Transverse colon (tissue), 4 donors: ENCODE measurements at regions not wholly inside any gene's neighbourhood (a gene's known extent, or its start where the extent isn't known, plus 50 kb on each side); places are given as distances from the start of the nearest gene placed in this dataset.

ENCODE experiments used
- DNase-seq: peaks from one replicate; pipeline ENCODE4 v3.0.0-alpha.2; 2019
- H3K27ac ChIP-seq, 4 donors: fragments of 200-600 bp; sonication (generic); 2 replicates each; pipeline ENCODE4 v1.5.1; 2016 to 2018; ENCODE audit warnings: inconsistent platforms in 4 of 4
- H3K27me3 ChIP-seq: fragments of 200-600 bp; sonication (generic); 2 replicates; pipeline ENCODE4 v1.5.1; 2017; ENCODE audit warnings: inconsistent platforms
- H3K36me3 ChIP-seq, 4 donors: fragments of 200-600 bp; sonication (generic); 2 replicates each; pipeline ENCODE4 v1.5.1; 2017 to 2019; ENCODE audit warnings: inconsistent platforms in 4 of 4
- H3K4me1 ChIP-seq, 4 donors: fragments of 200-600 bp; sonication (generic); 2 replicates each; pipeline ENCODE4 v1.5.1; 2017 to 2020; ENCODE audit warnings: inconsistent platforms in 4 of 4
- H3K4me3 ChIP-seq, 4 donors: fragments of 200-600 bp; sonication (generic); 1 replicate in 1 of 4; 2 replicates in 3 of 4; pipeline versions ENCODE4 v1.5.1 to v1.6.1; 2017 to 2019; ENCODE audit warnings: inconsistent platforms in 4 of 4
- H3K9me3 ChIP-seq, 2 donors: fragments of 200-600 bp; sonication (generic); 2 replicates each; pipeline ENCODE4 v1.5.1; 2017 to 2019; ENCODE audit warnings: inconsistent platforms in 2 of 2
- EP300 ChIP-seq: sonication (generic); formaldehyde crosslinking; IDR thresholded peaks from one replicate; pipeline ENCODE4 v1.6.1; 2017; ENCODE audit warnings: antibody characterized with exemption, low read depth
- POLR2A ChIP-seq: fragments of 450-650 bp; IDR thresholded peaks from one replicate; pipeline ENCODE4 v1.6.1; 2016; ENCODE audit warnings: antibody characterized with exemption, mild to moderate bottlenecking, moderate library complexity
- POLR2AphosphoS5 ChIP-seq, 3 donors: sonication (generic); formaldehyde crosslinking; IDR thresholded peaks; one replicate each; pipeline ENCODE4 v1.6.1; 2016; ENCODE audit warnings: antibody characterized with exemption in 3 of 3
- WGBS, 2 donors: methylation state at CpG; one replicate each; pipeline ENCODE4 v1.1.5; 2018; ENCODE audit warnings: low coverage in 1 of 2; 5-methylcytosine and 5-hydroxymethylcytosine counted together
- in situ Hi-C, 4 donors: fragments of 200-750 bp; cut with MboI; loops; one replicate each; pipeline versions ENCODE4 v1.15.0 to v1.15.1; 2017; ENCODE audit warnings: low sequenced_read_pairs in 3 of 4, low pct_ligation_motif_present in 1 of 4, low pct_unique_long_range_greater_than_20kb in 1 of 4
- intact Hi-C: fragments of 100-400 bp; cut with DNase I; formaldehyde crosslinking; loops from one replicate; pipeline ENCODE4 v1.15.1; 2023; ENCODE audit warnings: low total_unique reads
- TF ChIP-seq, protein P1 (sequence below), 5 experiments: fragments of 200-600 bp in 3 of 5; fragments of 450-650 bp in 2 of 5; sonication (generic) in 3 of 5; IDR thresholded peaks; 1 replicate in 2 of 5; 2 replicates in 3 of 5; pipeline ENCODE4 v1.5.1; 2016 to 2017; ENCODE audit warnings: antibody characterized with exemption in 5 of 5, inconsistent platforms in 3 of 5, mild to moderate bottlenecking in 2 of 5, moderate library complexity in 1 of 5

DNA sequence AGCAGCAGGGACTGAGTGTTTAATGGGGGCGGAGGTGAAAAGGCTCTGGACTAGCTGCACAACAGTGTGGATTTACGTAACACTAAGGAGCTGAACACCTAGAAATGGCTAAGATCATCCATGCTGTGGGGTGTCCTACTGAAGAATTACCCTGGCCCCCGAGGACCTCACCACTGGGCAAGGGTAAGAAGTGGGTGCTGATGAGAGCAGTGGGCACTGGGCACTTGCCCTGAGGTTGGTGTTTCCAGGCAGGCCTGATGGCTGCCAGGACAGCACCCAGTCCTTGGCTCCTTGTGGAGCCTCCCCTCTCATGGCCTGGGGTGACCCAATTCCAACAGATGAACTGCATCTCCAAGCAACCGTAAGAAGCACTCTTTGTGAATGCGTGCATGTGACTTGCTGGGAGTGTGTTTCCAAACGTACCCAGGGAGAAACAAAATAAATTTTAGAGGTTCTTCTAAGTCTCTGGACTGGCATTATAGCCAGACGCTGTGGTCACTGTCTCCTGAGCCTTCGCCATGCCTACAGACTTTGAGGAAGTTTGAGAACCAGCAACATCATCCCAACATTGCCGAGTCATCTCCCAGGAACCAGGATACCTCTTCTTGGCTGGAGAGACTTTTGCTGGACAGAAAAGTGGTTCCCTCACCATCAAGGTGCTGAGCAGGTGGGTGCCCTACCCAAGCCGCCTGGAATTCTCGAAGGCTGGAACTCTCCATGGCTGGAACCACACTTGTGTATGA, 245.9 kb downstream of the ERMARD start:
- H3K4me3 ChIP-seq = no peak overlapping the region
- in situ Hi-C loops = no loop called here
- H3K36me3 ChIP-seq = no peaks in the 10 kb centered on the region
- no peak overlapping the region for H3K27ac ChIP-seq
- intact Hi-C loops = no loop called here
- H3K9me3 ChIP-seq = no peaks in the 10 kb centered on the region
- DNase-seq = no peak
- H3K27me3 ChIP-seq = no peaks in the 10 kb centered on the region
- H3K4me1 ChIP-seq = no peaks in the 10 kb centered on the region
- 88% methylated on average over 11 of the region's 11 CpGs; no CpG with 5 or more reads in 1 of the 2 donors for WGBS, 2 donors
- TF ChIP-seq, protein P1, sequence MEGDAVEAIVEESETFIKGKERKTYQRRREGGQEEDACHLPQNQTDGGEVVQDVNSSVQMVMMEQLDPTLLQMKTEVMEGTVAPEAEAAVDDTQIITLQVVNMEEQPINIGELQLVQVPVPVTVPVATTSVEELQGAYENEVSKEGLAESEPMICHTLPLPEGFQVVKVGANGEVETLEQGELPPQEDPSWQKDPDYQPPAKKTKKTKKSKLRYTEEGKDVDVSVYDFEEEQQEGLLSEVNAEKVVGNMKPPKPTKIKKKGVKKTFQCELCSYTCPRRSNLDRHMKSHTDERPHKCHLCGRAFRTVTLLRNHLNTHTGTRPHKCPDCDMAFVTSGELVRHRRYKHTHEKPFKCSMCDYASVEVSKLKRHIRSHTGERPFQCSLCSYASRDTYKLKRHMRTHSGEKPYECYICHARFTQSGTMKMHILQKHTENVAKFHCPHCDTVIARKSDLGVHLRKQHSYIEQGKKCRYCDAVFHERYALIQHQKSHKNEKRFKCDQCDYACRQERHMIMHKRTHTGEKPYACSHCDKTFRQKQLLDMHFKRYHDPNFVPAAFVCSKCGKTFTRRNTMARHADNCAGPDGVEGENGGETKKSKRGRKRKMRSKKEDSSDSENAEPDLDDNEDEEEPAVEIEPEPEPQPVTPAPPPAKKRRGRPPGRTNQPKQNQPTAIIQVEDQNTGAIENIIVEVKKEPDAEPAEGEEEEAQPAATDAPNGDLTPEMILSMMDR (IDR thresholded peaks at IDR 0.05) = no peak
- TF ChIP-seq POLR2AphosphoS5 (IDR thresholded peaks at IDR 0.05) (no peak), POLR2A (no peak), EP300 (no peak)

DNA sequence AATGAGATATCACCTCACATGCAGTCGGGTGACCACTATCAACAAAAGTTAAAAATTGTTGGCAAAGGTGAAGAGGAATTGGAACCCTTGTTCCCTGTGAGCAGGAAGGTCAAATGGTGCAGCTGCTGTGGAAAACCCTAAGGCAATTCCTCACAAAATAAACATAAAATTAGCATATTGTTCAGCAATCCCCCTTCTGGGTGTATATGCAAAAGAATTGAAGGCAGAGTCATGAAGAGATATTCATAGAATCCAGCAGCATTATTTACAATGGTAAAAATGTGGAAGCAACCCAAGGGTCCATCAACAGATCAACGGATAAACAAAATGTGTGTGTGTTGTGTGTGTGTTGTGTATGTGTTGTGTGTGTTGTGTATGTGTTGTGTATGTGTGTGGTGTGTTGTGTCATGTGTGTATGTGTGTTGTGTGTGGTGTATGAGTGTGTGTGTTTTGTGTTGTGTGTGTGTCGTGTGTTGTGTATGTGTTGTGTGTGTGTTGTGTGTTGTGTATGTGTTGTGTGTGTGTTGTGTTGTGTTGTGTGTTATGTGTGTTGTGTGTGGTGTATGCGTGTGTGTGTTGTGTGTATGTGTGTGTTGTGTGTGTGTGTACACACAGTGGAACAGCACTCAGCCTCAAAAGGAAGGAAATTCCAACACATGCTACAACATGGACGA, 245.1 kb downstream of the ERMARD start:
- TF ChIP-seq EP300 (no peak), POLR2A (no peak), POLR2AphosphoS5 (IDR thresholded peaks at IDR 0.05) (no peak)
- TF ChIP-seq, protein P1 (IDR thresholded peaks at IDR 0.05) = no peak
- Histone ChIP-seq H3K4me3 (no peak overlapping the region), H3K4me1 (no peaks in the 10 kb centered on the region), H3K27ac (no peak overlapping the region), H3K27me3 (no peaks in the 10 kb centered on the region), H3K9me3 (no peaks in the 10 kb centered on the region), H3K36me3 (no peaks in the 10 kb centered on the region)
- intact Hi-C loops = no loop called here
- in situ Hi-C loops = no loop called here
- no peak for DNase-seq
- WGBS, 2 donors = 90 to 91% methylated on average over 2 to 5 of the region's 5 CpGs

DNA sequence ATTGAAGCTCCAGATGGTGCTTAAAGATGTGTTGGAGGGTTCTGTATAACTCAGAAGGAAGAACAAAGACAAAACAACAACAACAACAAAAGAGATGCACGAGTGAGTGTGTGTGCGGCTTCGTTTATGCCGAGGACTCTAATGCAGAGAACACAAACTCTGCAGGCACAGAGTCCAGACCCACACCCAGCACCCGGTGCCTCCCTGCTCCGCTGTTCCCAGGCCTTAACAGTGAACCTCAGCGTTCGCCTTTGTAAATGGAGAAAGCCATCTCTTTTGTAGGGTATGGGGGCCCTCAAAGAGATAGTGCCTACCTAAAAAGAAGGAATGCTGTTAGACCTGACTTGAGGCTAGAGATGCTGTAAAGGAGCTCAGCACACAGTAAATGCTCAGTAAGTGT, 243.3 kb downstream of the ERMARD start:
- no peak for DNase-seq
- Histone ChIP-seq H3K4me3 (no peak overlapping the region), H3K27ac (no peak overlapping the region), H3K36me3 (no peaks in the 10 kb centered on the region), H3K27me3 (no peaks in the 10 kb centered on the region), H3K9me3 (no peaks in the 10 kb centered on the region), H3K4me1 (no peaks in the 10 kb centered on the region)
- WGBS, 2 donors = 85 to 94% methylated on average over 3 to 8 of the region's 8 CpGs
- intact Hi-C loops (no loop called here), in situ Hi-C loops (no loop called here)
- TF ChIP-seq, protein P1 (IDR thresholded peaks at IDR 0.05) = no peak
- TF ChIP-seq POLR2AphosphoS5 (IDR thresholded peaks at IDR 0.05) (no peak), POLR2A (no peak), EP300 (no peak)

DNA sequence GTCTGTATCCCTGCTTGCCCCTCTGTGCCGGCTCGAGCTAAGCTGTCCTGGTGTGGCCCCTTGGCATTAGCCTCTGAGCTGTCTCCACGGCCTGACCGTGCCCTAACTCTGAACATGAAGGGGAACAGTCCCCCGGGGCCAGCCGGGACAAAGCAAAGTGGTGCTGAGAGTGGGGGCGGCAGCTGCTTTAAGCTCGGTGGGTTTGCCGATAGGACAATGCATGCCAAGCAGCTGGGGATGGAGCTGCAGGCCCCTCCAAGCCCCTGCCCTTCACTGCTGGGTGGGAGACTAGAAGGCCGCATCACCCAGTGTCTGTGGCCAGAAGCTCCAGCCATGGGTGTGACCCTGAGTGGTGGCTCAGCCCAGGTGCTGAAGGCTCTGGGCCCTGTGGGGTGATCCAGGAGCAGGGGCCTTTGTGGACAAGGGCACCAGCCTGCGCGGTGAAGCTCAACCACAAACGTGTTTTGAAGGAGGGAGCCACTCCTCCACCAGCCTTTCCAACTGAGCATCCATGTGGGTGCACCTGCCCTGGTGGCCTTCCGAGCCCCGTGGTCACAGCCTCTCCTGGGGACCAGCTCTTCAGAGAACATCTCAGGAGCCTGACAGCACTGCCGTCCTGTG, 242.5 kb downstream of the ERMARD start:
- Histone ChIP-seq H3K4me3 (no peak overlapping the region), H3K27ac (no peak overlapping the region), H3K9me3 (no peaks in the 10 kb centered on the region), H3K36me3 (no peaks in the 10 kb centered on the region), H3K27me3 (no peaks in the 10 kb centered on the region), H3K4me1 (no peaks in the 10 kb centered on the region)
- in situ Hi-C loops (no loop called here), intact Hi-C loops (no loop called here)
- WGBS, 2 donors = 82 to 100% methylated on average over 2 to 13 of the region's 16 CpGs
- no peak for DNase-seq
- TF ChIP-seq EP300 = no peak
- no peak for TF ChIP-seq POLR2AphosphoS5 (IDR thresholded peaks at IDR 0.05)
